MM.1S (cell line): ENCODE measurements at regions not wholly inside any gene's neighbourhood (a gene's known extent, or its start where the extent isn't known, plus 50 kb on each side); places are given as distances from the start of the nearest gene placed in this dataset.

Experiments
- CTCF ChIP-seq: fragments of 300-600 bp; sonication (generic); IDR thresholded peaks from 2 replicates; pipeline ENCODE4 v1.5.1; 2016; ENCODE audit warnings: antibody characterized with exemption, low read length, mixed read lengths
- EZH2 ChIP-seq: fragments of 300-600 bp; sonication (generic); optimal IDR thresholded peaks from 2 replicates; pipeline ENCODE3; 2017; ENCODE audit warnings: low read depth, mild to moderate bottlenecking, antibody characterized with exemption, low read length, mixed read lengths
- EZH2phosphoT487 ChIP-seq: fragments of 300-600 bp; sonication (generic); IDR thresholded peaks from 2 replicates; pipeline ENCODE4 v1.6.1; 2018; ENCODE audit warnings: antibody characterized with exemption, low read length

- TF ChIP-seq EZH2 (no peak), EZH2phosphoT487 (no peak), CTCF (no peak)
Observed at GRCh38 chr11:15818132-15818842, 538.1 kb downstream of the SOX6 start.
